ENCODE measurements at regions not wholly inside any gene's neighbourhood (a gene's known extent, or its start where the extent isn't known, plus 50 kb on each side); places are given as distances from the start of the nearest gene placed in this dataset.

DNA sequence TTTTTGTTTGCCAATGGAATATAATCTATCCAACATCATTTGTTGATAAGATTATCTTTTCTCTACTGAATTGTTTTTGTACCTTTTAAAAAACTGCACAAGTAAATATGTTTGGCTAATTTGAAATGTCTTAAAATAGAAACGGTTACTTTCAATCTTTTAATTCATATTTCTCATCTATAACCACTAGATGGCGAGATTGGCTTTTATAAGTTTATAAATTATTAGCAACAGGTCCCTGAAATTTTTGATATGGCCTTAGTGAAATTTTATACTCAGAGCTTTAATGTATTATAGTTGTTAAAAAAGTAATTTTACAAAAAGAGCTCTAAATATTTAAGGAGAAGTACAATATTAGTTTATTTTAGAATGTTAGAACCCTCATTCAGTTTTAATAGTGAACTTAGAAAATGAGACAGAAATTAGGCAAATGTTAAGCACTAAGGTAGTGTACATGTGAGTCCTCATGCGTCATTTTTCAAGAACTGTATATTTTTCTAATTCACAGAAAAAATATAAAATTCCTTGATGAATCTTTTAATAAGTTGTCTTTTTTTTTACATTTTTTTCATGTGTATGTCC is 592.5 kb downstream of the ARL4A start:
- H3K4me2 ChIP-seq, result no peak overlapping the region
- no peak overlapping the region for H3K27ac ChIP-seq
- H3K36me3 ChIP-seq (ENCODE audit: low read depth), result no peaks in the 10 kb centered on the region
- CTCF ChIA-PET, result interaction anchor here (1.0 kb wide), 1 partner anchor 1411 kb away, joined by 4 read pairs; no protein-coding TSS in a partner anchor
- H3K9me2 ChIP-seq (ENCODE audit: insufficient read depth), result no peaks in the 10 kb centered on the region; the same call in 1 of the 2 replicates
- H3K27me3 ChIP-seq (ENCODE audit: insufficient read depth, low read depth), result no peaks in the 10 kb centered on the region
- no peaks in the 10 kb centered on the region for H3K79me2 ChIP-seq (ENCODE audit: low read depth)
- no peaks in the 10 kb centered on the region for H3K9me3 ChIP-seq (ENCODE audit: insufficient read depth, low read depth)
- no peak overlapping the region for H2AFZ ChIP-seq
- H4K20me1 ChIP-seq (ENCODE audit: insufficient read depth), result no peaks in the 10 kb centered on the region
- TF ChIP-seq, protein P1, sequence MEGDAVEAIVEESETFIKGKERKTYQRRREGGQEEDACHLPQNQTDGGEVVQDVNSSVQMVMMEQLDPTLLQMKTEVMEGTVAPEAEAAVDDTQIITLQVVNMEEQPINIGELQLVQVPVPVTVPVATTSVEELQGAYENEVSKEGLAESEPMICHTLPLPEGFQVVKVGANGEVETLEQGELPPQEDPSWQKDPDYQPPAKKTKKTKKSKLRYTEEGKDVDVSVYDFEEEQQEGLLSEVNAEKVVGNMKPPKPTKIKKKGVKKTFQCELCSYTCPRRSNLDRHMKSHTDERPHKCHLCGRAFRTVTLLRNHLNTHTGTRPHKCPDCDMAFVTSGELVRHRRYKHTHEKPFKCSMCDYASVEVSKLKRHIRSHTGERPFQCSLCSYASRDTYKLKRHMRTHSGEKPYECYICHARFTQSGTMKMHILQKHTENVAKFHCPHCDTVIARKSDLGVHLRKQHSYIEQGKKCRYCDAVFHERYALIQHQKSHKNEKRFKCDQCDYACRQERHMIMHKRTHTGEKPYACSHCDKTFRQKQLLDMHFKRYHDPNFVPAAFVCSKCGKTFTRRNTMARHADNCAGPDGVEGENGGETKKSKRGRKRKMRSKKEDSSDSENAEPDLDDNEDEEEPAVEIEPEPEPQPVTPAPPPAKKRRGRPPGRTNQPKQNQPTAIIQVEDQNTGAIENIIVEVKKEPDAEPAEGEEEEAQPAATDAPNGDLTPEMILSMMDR (conservative IDR thresholded peaks at IDR 0.05), result peak; percentile 80
- no peak for TF ChIP-seq EZH2 (IDR thresholded peaks at IDR 0.05; ENCODE audit: low read depth)
- no peak overlapping the region for H3K4me3 ChIP-seq
- POLR2A ChIA-PET (ENCODE audit: unreplicated experiment), result no interaction called here
- intact Hi-C loops (cut with micrococcal nuclease; ENCODE audit: unreplicated experiment), result loop anchor here (2.0 to 5.0 kb wide), 4 partner anchors 247 to 1737 kb away; no protein-coding TSS in a partner anchor
- no peak for DNase-seq
- H3K4me1 ChIP-seq (replicated peaks; ENCODE audit: insufficient read depth), result no peaks in the 10 kb centered on the region
- BruUV-seq (replicated peaks), result no TSS peak
- no peaks in the 10 kb centered on the region for H3F3A ChIP-seq (ENCODE audit: insufficient read depth, low read depth)

DNA sequence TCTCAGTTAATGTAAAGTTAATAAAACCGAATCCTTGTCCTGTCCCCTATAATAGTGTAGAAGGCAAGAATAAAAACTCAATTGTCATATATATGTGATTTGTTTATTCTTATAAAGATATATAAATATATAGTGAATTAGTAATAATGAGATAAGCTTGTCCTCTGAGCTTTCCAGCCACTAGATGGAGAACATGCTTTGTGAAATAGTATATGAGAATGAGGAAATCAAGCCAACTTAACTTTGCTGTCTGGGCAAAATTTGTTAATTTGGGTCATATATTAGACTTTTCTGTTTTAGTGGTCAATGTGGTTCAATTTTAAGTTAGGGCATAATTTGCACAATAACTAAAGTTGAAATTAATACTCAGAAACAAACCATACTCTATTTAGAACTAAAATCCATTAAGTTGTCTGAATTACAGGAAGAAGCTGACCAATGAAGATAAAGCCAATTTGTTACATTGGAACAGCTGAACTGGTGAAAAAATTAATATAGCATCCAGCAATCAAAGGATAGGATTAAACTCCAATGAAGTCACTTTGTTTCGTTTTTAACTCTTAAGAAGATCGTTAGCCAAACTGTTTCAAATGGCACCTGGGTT is 595.0 kb downstream of the ARL4A start:
- intact Hi-C loops (cut with micrococcal nuclease; ENCODE audit: unreplicated experiment), result loop anchor here (1.0 to 5.0 kb wide), 4 partner anchors 245 to 1735 kb away; no protein-coding TSS in a partner anchor
- no peaks in the 10 kb centered on the region for H3K79me2 ChIP-seq (ENCODE audit: low read depth)
- H3K27me3 ChIP-seq (ENCODE audit: insufficient read depth, low read depth), result no peaks in the 10 kb centered on the region
- no peak for TF ChIP-seq EZH2 (IDR thresholded peaks at IDR 0.05; ENCODE audit: low read depth)
- TF ChIP-seq, protein P1 (conservative IDR thresholded peaks at IDR 0.05), result peak; percentile 48
- no TSS peak for BruUV-seq (replicated peaks)
- H3K4me1 ChIP-seq (replicated peaks; ENCODE audit: insufficient read depth), result no peaks in the 10 kb centered on the region
- H3K4me2 ChIP-seq, result no peak overlapping the region
- no peak overlapping the region for H3K27ac ChIP-seq
- no peak for DNase-seq
- no peaks in the 10 kb centered on the region; the same call in 1 of the 2 replicates for H3K9me2 ChIP-seq (ENCODE audit: insufficient read depth)
- POLR2A ChIA-PET (ENCODE audit: unreplicated experiment), result no interaction called here
- no peaks in the 10 kb centered on the region for H4K20me1 ChIP-seq (ENCODE audit: insufficient read depth)
- H3K36me3 ChIP-seq (ENCODE audit: low read depth), result no peaks in the 10 kb centered on the region
- H3K9me3 ChIP-seq (ENCODE audit: insufficient read depth, low read depth), result no peaks in the 10 kb centered on the region
- no peak overlapping the region for H3K4me3 ChIP-seq
- no peaks in the 10 kb centered on the region for H3F3A ChIP-seq (ENCODE audit: insufficient read depth, low read depth)
- H2AFZ ChIP-seq, result no peak overlapping the region
- CTCF ChIA-PET, result interaction anchor here (0.6 to 2.1 kb wide), 3 partner anchors 57 to 1409 kb away, joined by 3 to 42 read pairs (median 3); no protein-coding TSS in a partner anchor

DNA sequence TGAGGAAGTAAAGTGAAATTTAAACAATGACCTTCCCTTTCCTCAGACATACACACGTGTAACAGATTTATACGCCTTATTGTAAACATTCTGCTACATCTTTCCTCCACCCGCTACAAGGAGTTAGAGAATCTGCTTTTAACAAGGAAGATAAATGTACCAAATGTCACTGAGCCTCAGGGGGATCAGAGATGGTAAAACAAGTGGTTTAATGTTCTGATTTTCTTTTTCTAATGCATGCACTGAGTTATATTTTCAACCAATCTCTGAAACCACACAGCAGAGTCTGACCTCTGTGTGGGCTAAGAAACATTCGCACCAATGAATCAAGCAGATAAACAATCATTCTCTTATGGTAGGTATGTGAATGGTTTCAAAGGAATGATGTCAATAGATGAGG is 599.5 kb downstream of the ARL4A start:
- DNase-seq, result no peak
- Histone ChIP-seq H3K79me2 (ENCODE audit: low read depth) (no peaks in the 10 kb centered on the region), H3K4me1 (replicated peaks; ENCODE audit: insufficient read depth) (no peaks in the 10 kb centered on the region), H3K27ac (no peak overlapping the region), H4K20me1 (ENCODE audit: insufficient read depth) (no peaks in the 10 kb centered on the region), H3K4me2 (no peak overlapping the region), H3F3A (ENCODE audit: insufficient read depth, low read depth) (no peaks in the 10 kb centered on the region), H2AFZ (no peak overlapping the region), H3K36me3 (ENCODE audit: low read depth) (no peaks in the 10 kb centered on the region), H3K9me2 (ENCODE audit: insufficient read depth) (no peaks in the 10 kb centered on the region; the same call in 1 of the 2 replicates), H3K27me3 (ENCODE audit: insufficient read depth, low read depth) (no peaks in the 10 kb centered on the region), H3K4me3 (no peak overlapping the region), H3K9me3 (ENCODE audit: insufficient read depth, low read depth) (no peaks in the 10 kb centered on the region)
- BruUV-seq (replicated peaks), result no TSS peak
- ChIA-PET POLR2A (ENCODE audit: unreplicated experiment) (no interaction called here), CTCF (no interaction called here)
- TF ChIP-seq, protein P1 (conservative IDR thresholded peaks at IDR 0.05), result no peak
- TF ChIP-seq EZH2 (IDR thresholded peaks at IDR 0.05; ENCODE audit: low read depth), result no peak
- intact Hi-C loops (cut with micrococcal nuclease; ENCODE audit: unreplicated experiment), result no loop called here

Data from PC-9 (cell line).